GM12891 (cell line): ENCODE measurements at regions not wholly inside any gene's neighbourhood (a gene's known extent, or its start where the extent isn't known, plus 50 kb on each side); places are given as distances from the start of the nearest gene placed in this dataset.
"Not testable (repeated sequence)": the region's sequence is repeated elsewhere in the genome, so short reads cannot be mapped to it uniquely, and the experiment has no call there.

ENCODE experiments used
- DNase-seq: peaks from one replicate; pipeline ENCODE4 v3.0.0; 2011; ENCODE audit warnings: low spot score; ENCODE audit not compliant: insufficient read length
- FAIRE-seq: peaks from 2 replicates; lab custom pipeline; 2011; peaks lifted over from hg19 to GRCh38; lab: Jason Lieb, UNC
- PAX5 ChIP-seq: IDR thresholded peaks from 2 replicates; pipeline ENCODE4 v1.6.1; 2011; ENCODE audit warnings: low read length, moderate library complexity, mild to moderate bottlenecking; ENCODE audit not compliant: insufficient read depth, severe bottlenecking
- POLR2A ChIP-seq: IDR thresholded peaks from 2 replicates; pipeline ENCODE4 v1.6.1; 2011; ENCODE audit warnings: low read depth, low read length, control low read depth
- POLR2AphosphoS5 ChIP-seq: IDR thresholded peaks from 2 replicates; pipeline ENCODE4 v1.6.1; 2011; ENCODE audit warnings: low read depth, low read length, control low read depth
- POU2F2 ChIP-seq: IDR thresholded peaks from 2 replicates; pipeline ENCODE4 v1.6.1; 2011; ENCODE audit warnings: low read depth, mild to moderate bottlenecking, control low read depth, low read length, moderate library complexity
- SPI1 ChIP-seq: IDR thresholded peaks from 2 replicates; pipeline ENCODE4 v1.6.1; 2011; ENCODE audit warnings: low read depth, low read length, control low read depth
- TAF1 ChIP-seq: IDR thresholded peaks from 2 replicates; pipeline ENCODE4 v1.6.1; 2011; ENCODE audit warnings: low read depth, low read length, control low read depth

GRCh38 chr13:108083056-108083455 lies 132.3 kb downstream of the LIG4 start:
- DNase-seq = no peak
- TF ChIP-seq SPI1 (no peak), PAX5 (no peak), POLR2AphosphoS5 (no peak), POU2F2 (no peak), TAF1 (no peak), POLR2A (no peak)
- no peak for FAIRE-seq

- FAIRE-seq (no peak), DNase-seq (no peak)
- TF ChIP-seq PAX5 (no peak), SPI1 (no peak), POLR2AphosphoS5 (no peak), POLR2A (no peak), TAF1 (no peak), POU2F2 (no peak)
These were observed 132.9 kb downstream of the LIG4 start for GRCh38 chr13:108082481-108082880.

- DNase-seq (no peak), FAIRE-seq (no peak)
- TF ChIP-seq POLR2A (no peak), TAF1 (no peak), POLR2AphosphoS5 (no peak), PAX5 (no peak), POU2F2 (no peak), SPI1 (no peak)
These were observed 138.1 kb downstream of the LIG4 start for GRCh38 chr13:108077284-108077683.

GRCh38 chr13:108074429-108074828 lies 140.9 kb downstream of the LIG4 start:
- not testable (repeated sequence) for DNase-seq, FAIRE-seq

- DNase-seq (no peak), FAIRE-seq (no peak)
- no peak for TF ChIP-seq PAX5
- no peak for TF ChIP-seq POLR2A
- no peak for TF ChIP-seq POU2F2
- no peak for TF ChIP-seq POLR2AphosphoS5
- TF ChIP-seq SPI1 = no peak
- no peak for TF ChIP-seq TAF1
These were observed 144.4 kb downstream of the LIG4 start for GRCh38 chr13:108070925-108071324.

GRCh38 chr13:108070491-108070890 lies 144.8 kb downstream of the LIG4 start:
- no peak for FAIRE-seq
- TF ChIP-seq SPI1 (no peak), POLR2A (no peak), POU2F2 (no peak), TAF1 (no peak)
- DNase-seq = no peak

- FAIRE-seq (no peak), DNase-seq (no peak)
- TF ChIP-seq SPI1 = no peak
- no peak for TF ChIP-seq PAX5
- no peak for TF ChIP-seq TAF1
- no peak for TF ChIP-seq POU2F2
- no peak for TF ChIP-seq POLR2A
- no peak for TF ChIP-seq POLR2AphosphoS5
These were observed 145.7 kb downstream of the LIG4 start for GRCh38 chr13:108069521-108070210.

- not testable (repeated sequence) for FAIRE-seq, DNase-seq
These were observed 151.0 kb downstream of the LIG4 start for GRCh38 chr13:108064372-108064771.

GRCh38 chr13:108060111-108060510 lies 155.2 kb downstream of the LIG4 start:
- FAIRE-seq (no peak), DNase-seq (no peak)
- TF ChIP-seq SPI1 (no peak), POLR2A (no peak), PAX5 (no peak), TAF1 (no peak), POU2F2 (no peak), POLR2AphosphoS5 (no peak)

- no peak for FAIRE-seq
- DNase-seq = no peak
- TF ChIP-seq POU2F2 (no peak), PAX5 (no peak), POLR2A (no peak), SPI1 (no peak), TAF1 (no peak), POLR2AphosphoS5 (no peak)
These were observed 159.1 kb downstream of the LIG4 start for GRCh38 chr13:108056278-108056677.

GRCh38 chr13:108049211-108049610 lies 166.1 kb downstream of the LIG4 start:
- no peak for TF ChIP-seq POU2F2
- no peak for TF ChIP-seq POLR2AphosphoS5
- no peak for TF ChIP-seq PAX5
- no peak for TF ChIP-seq SPI1
- no peak for TF ChIP-seq POLR2A
- TF ChIP-seq TAF1 = no peak
- no peak for FAIRE-seq

More at GRCh38 chr13:108049211-108049610, 166.1 kb downstream of the LIG4 start:
- no peak for DNase-seq
